AG09309 (cell line): ENCODE measurements at regions not wholly inside any gene's neighbourhood (a gene's known extent, or its start where the extent isn't known, plus 50 kb on each side); places are given as distances from the start of the nearest gene placed in this dataset.

Experiments
- DNase-seq: peaks from one replicate; pipeline ENCODE4 v3.0.0-alpha.2; 2010; ENCODE audit warnings: low read depth
- H3K4me3 ChIP-seq: 2 replicates; pipeline ENCODE4 v1.5.1; 2011; ENCODE audit warnings: mild to moderate bottlenecking, low read depth, low read length, moderate library complexity; ENCODE audit not compliant: control insufficient read depth
- TF ChIP-seq, protein P1 (sequence below): IDR thresholded peaks from 2 replicates; pipeline ENCODE4 v1.5.1; 2011; ENCODE audit warnings: mild to moderate bottlenecking, low read depth, low read length, inconsistent platforms; ENCODE audit not compliant: insufficient read depth, control insufficient read depth; ENCODE audit errors: missing control alignments

DNA sequence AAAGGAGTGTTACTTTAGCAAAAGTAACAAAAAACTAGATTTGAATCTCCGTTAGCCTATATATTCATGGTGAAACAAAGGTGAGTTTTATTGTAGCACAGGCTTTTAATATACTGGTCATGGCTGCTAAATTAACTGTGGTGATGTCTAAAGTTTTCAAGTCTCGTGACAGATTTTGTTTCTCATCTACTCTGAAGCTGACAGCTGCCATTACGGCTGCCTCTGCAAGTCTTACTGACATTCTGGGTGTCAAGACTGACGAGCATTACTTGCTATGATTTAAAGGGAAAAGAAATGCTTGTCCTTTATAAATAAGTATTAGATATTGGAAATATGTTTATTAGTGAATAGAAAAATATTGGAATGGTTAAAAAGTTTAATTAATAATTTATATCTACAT, 207.7 kb downstream of the DSEL start:
- TF ChIP-seq, protein P1, sequence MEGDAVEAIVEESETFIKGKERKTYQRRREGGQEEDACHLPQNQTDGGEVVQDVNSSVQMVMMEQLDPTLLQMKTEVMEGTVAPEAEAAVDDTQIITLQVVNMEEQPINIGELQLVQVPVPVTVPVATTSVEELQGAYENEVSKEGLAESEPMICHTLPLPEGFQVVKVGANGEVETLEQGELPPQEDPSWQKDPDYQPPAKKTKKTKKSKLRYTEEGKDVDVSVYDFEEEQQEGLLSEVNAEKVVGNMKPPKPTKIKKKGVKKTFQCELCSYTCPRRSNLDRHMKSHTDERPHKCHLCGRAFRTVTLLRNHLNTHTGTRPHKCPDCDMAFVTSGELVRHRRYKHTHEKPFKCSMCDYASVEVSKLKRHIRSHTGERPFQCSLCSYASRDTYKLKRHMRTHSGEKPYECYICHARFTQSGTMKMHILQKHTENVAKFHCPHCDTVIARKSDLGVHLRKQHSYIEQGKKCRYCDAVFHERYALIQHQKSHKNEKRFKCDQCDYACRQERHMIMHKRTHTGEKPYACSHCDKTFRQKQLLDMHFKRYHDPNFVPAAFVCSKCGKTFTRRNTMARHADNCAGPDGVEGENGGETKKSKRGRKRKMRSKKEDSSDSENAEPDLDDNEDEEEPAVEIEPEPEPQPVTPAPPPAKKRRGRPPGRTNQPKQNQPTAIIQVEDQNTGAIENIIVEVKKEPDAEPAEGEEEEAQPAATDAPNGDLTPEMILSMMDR = no peak
- no peak for DNase-seq
- no peak overlapping the region for H3K4me3 ChIP-seq

DNA sequence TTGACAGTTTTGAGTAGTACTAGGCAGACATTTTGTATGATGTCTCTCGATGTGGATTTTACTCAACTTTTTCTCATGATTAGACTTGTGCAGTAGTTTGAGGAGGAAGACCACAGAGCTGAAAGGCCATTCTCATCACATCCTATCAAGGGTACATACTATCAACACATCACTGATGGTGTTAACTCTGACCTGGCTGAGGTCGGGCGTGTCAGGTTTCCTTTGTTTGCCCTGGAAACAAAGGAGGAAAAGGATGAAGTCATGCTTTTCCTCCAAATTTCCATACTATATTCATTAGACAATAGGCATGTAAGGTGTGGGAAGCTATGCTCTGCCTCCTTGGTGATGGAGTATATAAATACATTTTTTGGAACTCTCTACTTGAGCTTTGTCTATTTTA, 211.1 kb downstream of the DSEL start:
- TF ChIP-seq, protein P1 = no peak
- H3K4me3 ChIP-seq = no peak overlapping the region
- no peak for DNase-seq

DNA sequence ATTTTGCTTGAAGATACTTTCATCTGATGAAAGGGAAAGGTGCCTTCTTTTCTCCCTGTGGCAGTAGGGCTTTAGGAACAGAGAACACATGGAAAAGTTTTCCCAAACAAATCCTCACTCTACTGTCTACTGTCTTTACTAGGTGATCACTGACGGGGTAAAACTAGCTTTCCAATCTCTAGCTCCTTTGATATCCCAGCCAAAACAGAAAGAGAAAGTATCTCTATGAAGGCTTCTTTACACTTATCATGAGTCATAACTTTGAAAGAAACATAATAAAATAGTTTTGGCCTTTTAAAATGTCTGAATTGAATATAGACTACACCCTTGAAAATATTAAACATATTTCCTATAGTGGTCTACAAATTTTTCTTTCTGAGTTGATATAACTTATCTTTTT, 214.5 kb downstream of the DSEL start:
- DNase-seq = no peak
- no peak overlapping the region for H3K4me3 ChIP-seq
- TF ChIP-seq, protein P1 = no peak

DNA sequence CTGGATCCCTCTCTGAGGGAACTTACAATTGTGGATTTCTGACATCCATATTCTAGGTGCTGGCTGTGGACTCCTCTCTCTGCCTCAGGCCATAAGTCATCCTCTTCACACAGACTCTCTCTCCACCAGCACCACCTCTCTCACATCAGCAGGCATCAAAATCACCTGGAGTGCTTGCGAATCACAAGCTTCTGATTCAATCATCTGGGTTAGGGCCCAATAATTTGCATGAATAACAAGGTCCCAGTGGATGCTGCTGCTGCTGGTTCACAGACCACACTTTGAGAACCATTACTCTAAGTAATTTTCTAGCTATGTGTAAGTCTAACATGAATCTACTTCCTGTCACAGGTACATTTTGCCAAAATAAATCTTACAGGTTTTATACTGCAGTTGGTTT, 214.9 kb downstream of the DSEL start:
- no peak for DNase-seq
- no peak overlapping the region for H3K4me3 ChIP-seq
- TF ChIP-seq, protein P1 = no peak

DNA sequence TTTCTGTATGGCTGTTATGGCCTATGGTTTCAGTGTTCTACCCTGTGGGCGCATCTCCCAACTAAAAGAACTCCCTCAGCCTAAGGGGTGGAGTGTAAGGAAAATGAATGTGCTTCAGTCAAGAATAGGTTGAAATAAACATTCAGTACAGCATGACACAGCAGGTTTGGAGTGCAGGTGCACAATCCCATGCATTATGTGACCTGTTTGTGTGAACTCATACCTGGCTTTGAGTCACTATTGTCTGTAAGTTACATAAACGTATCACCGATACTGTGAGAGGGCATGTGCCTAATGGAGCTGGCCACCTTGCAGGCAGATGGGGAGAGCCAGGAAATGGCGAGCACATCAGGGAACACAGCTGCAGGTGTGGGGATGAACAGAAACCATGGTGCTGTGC, 216.0 kb downstream of the DSEL start:
- no peak overlapping the region for H3K4me3 ChIP-seq
- no peak for DNase-seq
- TF ChIP-seq, protein P1 = no peak

DNA sequence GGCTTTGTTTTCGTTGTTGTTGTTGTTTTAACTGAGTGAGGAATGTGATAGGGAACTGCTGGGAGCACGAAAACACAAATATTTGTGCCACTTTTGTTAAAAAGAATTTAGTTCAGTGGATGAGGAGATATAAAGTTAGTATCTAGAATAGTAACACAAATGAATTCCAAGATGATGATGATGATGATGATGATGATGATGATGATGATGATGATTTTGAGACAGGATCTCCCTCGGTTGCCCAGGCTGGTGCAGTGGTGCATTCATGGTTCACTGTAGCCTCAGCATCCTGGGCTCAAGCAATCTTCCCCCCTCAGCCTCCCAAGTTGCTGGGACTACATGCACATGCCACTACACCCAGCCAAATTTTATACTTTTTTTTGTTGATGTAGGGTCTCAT, 223.7 kb downstream of the DSEL start:
- no peak overlapping the region for H3K4me3 ChIP-seq
- no peak for DNase-seq
- TF ChIP-seq, protein P1 = no peak

DNA sequence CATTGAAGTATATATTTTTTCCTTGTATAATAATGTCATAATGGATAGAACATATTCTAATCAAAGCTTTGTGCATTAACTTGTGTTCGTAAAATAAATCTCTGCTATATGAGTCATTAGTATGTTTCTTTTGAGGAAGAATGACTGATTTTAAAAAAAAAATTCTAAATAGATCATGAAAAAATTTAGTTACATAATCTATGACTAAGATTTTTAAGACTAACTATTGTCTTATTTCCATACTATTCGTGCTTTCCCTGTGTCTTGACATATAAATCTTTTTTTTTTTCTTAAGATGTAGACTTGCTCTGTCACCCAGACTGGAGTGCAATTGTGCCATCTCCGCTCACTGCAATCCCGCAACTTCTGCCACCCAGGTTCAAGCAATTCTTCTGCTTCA, 226.1 kb downstream of the DSEL start:
- H3K4me3 ChIP-seq = no peak overlapping the region
- TF ChIP-seq, protein P1 = no peak
- DNase-seq = no peak
